Middle frontal gyrus (tissue), 1 donor: ENCODE measurements at regions not wholly inside any gene's neighbourhood (a gene's known extent, or its start where the extent isn't known, plus 50 kb on each side); places are given as distances from the start of the nearest gene placed in this dataset.
"Not testable (repeated sequence)": the region's sequence is repeated elsewhere in the genome, so short reads cannot be mapped to it uniquely, and the experiment has no call there.

Experiments used
- DNase-seq: peaks from one replicate; pipeline ENCODE4 v3.0.0-alpha.2; 2015; ENCODE audit warnings: low spot score; ENCODE audit errors: extremely low spot score

DNA sequence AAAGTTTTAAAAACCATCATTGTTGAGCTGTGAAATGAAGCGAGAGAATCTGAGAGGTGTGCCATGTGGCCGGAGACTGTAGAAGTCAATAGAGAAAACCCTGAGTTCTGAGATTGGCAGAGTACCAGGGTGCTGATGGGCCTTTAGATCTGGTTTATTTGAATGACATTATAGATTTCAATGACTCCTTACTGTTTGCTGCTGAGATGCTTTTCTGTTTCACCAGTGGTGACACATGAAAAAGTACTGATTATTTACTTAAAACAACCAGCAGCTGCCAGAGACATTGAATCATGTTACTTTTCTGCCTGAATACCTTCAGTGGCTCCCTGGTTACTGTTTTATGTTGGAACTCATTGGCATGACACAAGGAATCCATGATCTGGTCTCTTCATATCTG is 602.7 kb upstream of the ZNF804A start:
- DNase-seq, result no peak

DNA sequence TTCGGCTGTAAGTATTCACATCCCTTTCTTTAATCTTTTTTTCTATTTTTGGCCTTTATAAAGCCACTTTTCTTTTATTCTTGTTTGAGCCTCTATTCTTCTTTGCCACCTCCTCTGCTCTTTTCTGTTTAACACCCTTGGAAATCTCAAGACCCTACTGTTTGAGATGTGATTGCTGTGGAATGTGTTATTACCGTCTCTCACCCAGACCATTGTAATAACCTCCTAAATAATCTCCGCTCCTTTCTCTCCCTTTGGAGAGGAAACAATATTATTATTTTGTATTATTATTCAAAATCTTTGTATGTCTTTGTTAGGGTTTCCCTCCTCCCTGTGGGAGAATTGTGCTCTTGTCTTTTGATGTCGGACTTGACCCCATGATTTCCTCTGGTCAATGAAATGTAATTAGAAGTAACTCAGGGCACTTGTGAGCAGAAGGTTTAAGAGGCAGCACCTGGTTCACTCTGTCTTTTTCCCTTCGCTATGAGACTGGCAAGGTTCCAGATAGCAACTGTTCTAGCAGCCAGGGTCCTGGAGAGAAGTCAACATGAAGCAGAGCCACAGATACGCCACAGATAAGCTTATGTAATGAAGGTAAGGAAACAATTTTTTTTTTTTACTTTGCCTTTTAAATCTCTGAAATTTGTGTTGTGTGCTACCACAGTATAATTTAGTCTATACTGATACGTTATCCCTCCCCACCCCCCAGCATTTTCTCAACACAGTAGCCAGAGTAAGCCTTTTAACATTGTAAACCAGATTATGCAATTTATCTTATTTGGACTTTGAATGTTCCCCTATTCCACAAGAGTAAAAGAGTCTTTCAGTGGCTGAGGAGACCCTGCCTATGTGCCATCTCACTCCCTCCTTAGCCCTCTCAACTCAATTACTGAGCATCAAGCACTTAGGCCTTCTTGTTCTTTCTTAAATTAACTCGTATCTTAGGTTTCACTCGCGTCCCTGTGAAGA is 601.2 kb upstream of the ZNF804A start:
- DNase-seq, result no peak

DNA sequence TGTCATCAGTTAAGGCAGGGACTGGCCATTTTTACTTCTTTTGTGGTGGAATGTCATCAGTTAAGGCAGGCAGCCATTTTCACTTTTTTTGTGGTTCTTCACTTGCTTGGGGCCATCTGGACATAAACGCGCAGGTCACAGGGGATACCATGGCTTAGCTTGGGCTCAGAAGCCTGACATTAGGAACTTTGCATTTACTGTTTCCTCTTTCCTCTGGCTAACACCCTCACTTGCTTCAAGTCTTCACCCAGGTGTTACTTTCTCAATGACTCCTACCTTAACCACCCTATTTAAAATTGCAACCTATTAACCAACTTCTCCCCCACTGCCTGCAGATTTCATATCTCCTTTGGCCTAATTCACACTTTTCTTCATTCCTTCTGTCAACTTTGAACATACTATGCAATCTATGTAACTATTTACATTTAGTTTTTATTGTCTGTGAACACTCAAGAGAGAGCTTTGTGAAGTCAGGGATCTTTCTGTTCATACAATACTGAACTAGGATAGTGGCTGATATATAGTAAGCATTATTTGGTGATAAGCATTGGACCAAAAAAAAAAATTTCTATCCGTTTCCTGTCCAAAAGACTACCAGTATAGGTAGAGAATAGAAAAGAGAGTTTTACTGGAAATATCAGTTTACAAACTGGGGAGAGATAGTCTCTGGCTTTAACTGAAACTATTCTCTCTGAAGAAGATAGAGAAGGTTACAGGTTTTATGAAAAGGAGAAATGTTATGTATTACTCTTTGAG is 600.1 kb upstream of the ZNF804A start:
- no peak for DNase-seq

DNA sequence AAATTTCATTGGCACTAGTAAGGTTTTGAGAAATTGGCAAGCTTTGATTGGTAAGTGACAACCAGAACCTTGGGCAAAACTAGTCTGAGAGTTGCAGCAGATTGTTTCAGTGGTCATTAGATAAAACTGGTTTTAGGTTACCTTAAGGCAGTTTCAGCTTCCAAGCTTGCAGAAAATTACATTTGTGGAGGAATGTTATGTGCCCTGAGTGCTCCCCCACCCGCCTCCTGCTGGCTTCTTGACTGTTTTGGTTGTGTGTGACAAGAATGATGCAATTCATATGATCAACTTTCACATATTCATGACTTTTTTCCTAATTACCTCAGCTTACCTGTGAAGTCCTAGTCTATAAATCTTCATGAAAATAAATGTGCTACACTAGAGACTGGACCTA is 599.5 kb upstream of the ZNF804A start:
- DNase-seq, result no peak

DNA sequence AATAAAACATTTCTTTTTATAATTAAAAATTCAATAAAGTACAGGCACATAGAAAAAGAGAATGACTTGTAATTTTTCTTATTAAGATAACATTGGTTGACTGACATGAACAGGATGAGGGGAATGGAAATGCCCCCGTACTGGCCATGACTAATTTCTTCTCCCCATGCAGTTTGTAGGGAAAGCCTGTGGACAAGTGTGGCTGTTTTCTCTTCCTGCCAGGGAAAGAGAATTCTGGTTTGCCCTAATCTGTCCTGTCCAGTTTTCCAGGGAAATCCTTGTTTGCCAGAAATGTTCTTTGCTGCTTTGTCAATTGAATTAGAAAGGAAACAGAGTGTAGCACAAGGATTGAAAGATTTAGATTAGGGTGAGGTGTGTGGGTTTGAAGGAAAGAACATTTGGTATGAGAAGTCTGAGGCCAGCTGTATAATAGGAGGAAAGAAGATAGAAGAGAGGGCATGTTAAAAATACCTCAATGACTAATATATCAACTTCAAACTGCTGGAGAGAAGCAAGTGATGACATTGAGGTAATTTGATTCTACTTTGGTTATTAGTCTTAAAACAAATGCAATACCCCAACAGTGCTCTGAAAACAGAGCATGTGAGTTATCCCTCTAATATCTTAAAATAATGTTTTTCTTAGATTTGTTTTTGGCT is 593.9 kb upstream of the ZNF804A start:
- no peak for DNase-seq

DNA sequence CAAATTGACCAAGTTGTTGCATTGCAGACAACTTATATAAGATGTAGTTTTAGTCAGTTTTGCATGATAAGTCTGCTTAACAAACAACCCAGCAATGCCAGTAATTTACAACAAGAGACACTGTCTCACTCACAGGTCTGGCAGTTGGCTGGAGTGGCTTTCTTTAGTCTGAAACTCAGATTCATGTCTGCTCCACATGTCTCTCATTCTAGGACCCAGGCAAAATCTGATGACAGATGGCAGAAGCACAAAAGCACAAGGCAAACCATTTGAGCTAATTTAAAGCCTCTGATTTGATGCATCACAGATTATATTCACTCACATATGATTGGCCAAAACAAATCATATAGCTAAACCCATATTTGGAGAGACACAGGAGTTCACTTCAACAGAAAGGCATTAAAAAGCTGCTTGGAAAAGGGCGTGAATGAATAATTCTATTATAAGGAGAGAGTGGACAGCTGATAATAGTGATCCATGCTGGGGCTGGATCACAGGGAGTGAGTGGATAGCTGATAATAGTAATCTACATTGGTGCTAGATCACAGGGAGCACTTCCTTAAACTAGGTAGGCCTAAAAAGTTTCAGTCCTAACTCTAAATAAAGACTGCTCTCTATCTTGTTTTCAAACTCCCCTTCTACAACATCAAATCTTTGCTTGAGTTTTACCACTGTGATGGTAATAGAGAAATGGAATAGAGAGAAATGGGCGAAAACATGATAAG is 593.2 kb upstream of the ZNF804A start:
- DNase-seq, result no peak

DNA sequence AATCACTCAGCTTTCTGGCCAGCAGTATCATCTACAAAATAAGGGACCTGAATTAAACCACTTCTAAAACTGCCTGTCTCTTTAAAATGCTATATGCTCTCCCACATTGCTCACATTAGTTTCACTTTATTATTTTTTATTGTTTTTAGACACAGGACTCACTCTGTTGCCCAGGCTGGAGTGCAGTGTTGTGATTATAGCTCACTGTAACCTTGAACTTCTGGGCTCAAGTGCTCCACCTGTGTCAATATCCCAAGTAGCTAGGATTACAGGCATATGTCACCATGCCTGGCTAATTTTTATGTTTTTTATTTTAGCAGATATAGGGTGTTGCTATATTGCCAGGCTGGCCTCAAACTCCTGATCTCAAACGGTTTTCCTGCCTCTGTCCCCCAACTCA is 591.3 kb upstream of the ZNF804A start:
- no peak for DNase-seq

DNA sequence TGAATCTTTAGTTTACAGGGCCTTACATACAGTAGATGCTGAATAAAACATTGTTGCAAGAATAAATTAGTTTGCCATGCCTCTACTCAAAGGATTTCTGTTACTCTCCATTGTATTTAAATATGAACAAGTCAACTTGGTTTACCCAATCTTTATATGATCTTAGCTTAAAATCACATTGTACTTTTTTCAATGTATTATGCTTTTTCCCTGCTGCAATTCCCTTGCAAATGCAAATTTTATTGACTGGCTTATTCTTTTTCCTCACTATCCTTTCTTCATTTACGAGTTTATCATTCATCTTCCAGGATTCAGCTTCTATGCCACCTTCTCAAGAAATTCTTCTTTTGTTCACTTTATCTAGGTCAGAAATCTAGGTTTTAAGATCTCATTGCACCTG is 571.4 kb upstream of the ZNF804A start:
- no peak for DNase-seq

DNA sequence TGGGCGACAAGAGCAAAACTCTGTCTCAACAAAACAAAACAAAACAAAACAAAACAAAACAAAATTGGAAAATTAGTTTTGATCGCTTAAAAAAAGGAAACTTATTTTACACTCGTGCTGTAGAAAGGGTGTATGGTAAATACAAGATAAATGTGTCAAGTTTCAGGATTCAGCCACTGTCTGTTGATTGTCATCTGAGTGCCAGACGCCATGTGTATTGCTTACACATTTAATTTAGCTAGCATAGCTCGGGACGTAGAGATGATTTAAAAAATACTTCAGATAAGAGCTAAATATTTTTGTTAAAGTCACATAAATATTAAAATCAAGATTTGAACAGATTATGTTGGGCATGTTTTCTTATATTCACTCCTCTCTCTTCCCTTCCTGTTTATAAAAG is 568.1 kb upstream of the ZNF804A start:
- DNase-seq, result no peak

DNA sequence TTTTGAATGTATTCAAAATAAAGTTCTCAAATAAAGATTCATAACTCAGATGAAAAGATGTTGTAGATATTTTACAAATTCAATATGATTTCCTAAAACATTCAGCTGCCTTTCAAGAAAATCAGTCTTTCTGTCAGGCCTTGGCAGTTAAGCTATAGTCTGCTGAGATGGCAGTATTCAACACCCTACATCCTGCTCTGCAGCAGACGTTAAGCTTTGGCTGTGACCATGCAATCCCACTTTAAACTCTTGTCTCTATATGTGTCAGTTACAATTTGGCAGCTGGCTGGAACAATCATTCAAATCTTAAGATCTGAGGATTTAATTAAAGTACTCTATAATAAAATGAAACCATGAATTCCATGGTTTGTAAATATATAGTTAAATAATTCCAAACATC is 567.3 kb upstream of the ZNF804A start:
- no peak for DNase-seq

DNA sequence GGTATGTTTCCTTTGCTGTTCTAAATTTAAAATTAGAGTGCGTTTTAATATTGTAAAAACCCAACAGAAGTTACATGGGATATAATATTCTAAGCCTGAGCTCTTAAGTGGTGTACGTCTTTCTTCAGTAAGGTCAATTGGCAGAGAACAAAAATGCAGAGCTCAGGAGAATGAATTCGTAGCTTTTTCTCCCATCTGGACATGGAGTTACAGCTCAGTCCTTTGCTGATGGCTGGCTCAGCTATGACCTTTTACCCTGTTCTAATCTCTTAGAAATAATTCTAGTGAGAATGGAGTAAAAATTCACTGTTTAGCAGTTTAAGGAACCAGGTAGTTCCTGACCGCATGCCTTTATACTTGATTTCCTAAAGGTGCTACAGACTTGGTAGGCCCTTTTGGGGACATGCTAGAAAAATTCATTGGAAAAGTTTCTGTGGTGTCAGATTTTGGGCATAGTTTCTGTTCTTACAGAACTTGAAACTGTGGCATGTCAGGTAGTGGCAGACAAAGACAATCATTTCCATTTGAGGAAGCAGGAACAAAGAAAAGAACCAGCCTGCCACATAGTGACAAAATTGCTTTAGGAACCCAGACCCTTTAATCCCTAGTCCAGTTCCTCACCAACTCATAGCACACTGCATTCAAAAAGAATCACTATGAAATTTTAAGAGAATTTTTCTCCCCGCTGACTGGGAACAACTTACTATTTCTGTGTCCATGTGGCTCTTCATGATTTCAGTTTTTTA is 566.8 kb upstream of the ZNF804A start:
- DNase-seq, result no peak

DNA sequence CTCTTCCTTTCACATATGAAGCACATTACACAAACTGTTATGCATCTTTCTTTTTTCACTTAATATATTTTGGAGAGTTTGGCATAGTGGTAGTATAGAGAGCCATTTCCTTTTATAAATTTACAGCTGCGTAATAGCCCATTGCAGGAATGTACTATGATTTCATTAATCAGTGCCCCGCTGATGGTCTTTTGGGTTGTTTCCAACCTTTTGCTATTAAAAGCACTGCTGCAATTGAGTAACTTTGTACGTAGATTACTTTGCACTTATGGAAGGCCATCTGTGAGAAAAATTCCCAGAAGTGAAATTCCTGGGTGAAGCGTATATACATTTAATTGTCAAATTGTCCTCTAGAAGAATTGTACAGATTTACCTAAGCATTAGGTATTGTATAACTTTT is 565.3 kb upstream of the ZNF804A start:
- no peak for DNase-seq

DNA sequence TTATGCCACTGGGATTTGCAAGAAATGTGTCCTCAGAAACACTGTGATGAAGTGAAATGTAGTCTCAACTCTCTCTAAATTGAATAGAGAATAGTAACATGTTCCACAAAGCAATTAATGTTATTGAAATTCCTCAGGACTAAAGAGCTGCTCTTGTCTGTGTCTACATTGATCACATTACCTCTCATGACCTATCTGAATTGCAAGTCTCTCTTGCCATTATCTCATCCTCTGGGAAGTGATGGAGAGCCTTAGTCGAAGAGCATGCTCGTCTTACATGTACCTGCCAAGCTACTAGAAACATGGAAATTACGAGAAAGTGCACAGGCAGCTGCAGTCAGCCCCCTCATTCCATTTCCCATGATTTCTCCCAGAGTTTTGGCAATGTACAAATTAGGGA is 561.1 kb upstream of the ZNF804A start:
- DNase-seq, result no peak

DNA sequence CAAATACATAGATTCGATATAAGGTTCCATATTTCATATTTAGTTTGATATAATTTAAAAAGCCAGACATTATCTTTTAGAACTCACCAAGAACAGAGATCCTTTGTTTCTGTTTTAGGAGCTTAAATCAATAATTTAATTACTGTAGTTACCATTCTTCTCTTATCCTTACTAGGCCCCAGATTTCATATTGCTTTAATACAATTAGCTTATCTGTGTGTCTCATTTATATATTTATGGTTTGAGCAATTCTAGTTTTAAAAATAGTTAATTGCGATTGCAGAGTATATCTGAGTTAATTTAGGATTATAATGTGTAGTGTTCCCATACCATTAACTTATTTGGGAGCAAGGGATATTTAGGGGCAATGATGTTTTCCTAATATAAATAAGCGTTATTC is 558.8 kb upstream of the ZNF804A start:
- no peak for DNase-seq

DNA sequence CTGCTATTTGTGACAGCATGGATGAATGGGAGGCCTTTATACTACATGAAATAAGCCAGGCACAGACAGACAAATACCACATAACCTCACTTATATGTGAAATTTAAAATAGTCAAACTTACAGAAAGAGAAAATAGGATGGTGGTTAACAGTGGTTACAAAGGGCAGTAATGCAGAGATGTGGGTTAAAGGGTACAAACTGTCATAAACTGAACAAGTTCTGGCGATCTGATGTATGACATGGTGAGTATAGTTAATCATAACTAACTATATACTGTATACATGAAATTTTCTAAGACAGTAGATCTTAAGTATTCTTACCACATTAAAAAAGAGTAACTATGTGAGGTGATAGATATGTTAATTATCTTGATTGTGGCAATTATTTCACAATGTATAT is 558.1 kb upstream of the ZNF804A start:
- no peak for DNase-seq

DNA sequence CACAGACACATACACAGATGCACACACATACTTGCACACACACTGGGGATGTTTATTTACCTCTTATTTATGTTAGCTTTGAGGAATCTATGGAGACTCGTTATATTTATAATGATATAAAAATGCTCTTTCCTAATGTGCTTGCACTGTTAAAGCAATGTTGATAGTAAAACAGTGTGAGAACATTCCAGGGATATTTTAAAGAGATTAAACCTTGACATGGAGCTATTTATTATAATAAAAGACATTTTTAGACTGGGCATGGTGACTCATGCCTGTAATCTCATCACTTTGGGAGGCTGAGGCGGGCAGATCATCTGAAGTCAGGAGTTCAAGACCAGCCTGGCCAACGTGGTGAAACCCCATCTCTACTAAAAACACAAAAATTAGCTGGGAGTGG is 557.3 kb upstream of the ZNF804A start:
- DNase-seq, result no peak

DNA sequence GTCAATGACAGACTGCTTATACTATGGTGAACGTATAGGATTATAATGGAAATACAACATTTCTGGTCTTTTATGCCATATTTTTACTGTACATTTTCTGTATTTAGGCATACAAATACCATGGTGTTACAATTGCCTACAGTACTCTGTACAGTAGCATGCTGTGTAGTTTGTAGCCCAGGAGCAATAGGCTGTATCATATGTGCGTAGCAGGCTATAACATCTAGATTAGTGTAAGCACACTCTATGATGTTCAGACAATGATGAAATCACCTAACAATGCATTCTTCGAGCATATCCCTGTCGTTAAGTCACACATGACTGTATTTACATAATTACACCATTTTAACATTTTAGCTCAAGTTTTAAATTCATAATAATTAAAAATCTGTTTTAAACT is 556.6 kb upstream of the ZNF804A start:
- DNase-seq, result no peak

DNA sequence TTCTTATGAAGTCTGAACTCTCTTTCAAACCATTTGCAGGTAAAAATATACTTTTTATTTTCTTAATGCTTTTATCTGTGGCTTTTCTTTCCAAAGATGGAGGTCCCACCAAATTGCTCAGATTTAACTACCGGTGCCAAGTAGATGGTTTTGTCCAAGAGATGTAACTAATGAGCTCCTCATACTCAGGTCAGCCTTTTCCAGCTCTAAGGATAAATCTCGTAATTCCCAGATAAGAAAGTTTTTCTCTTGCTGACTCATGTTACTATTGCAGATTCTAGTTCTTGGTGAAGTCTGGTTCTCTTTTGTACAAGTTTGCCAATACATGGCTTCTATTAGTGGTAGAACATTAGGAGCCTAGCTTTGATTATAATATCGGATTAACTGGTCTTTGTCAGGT is 550.8 kb upstream of the ZNF804A start:
- DNase-seq, result no peak

DNA sequence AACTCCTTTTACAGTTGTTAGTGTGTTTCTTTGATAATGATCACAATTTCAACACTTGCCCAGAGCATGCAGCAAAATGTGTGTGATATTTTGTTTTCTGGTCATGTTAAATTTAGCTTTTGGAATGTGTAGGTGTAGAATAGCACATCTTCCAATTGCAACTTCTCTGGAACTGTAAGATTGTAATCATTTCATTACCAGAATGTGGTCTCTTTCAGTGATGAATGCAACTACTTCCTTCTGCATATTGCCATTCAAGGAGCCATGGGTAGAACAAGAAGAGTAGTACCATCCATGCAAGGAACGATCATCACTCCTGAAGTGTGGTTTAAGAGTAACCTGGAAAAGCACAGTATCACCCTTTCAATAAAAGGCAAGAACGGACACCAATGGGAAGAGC is 548.8 kb upstream of the ZNF804A start:
- no peak for DNase-seq

DNA sequence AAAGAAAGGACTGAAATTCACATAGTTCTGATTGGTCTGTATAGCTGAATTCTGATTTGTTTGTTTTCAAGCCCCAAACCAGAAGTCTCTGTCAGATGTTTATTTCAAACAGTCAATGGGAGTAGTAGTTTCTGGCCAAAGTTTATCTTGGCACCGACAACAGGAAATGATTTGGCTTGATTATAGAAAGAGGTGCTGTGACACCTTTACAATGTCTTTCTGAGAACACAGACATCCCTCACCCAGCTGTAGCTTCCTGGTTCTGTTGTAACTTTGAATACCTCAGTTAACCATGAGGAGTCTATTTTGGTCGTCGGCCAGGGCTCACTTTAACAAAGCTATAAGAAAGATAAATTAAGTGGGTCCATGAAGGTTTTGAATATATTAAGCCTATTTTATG is 545.0 kb upstream of the ZNF804A start:
- DNase-seq, result no peak

DNA sequence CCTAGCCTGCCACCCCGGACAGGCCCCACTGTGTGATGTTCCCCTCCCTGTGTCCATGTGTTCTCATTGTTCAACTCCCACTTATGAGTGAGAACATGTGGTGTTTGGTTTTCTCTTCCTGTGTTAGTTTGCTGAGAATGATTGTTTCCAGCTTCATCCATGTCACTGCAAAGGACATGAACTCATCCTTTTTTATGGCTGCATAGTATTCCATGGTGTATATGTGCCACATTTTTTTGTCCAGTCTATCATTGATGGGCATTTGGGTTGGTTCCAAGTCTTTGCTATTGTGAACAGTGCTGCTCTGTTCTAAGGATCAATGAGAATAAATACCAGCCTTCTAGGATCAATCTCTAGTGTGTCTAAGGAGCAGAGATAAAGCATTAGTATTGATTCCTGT is 543.9 kb upstream of the ZNF804A start:
- not testable (repeated sequence) for DNase-seq
